HG03565 (cell line): ENCODE measurements at regions not wholly inside any gene's neighbourhood (a gene's known extent, or its start where the extent isn't known, plus 50 kb on each side); places are given as distances from the start of the nearest gene placed in this dataset.
"Not testable (repeated sequence)": the region's sequence is repeated elsewhere in the genome, so short reads cannot be mapped to it uniquely, and the experiment has no call there.

ENCODE experiments used
- ATAC-seq: cut with Tn5 transposase; IDR thresholded peaks from one replicate; pipeline ENCODE4 v1.9.1; 2021; ENCODE audit warnings: mild to moderate bottlenecking, moderate library complexity; ENCODE audit not compliant: unreplicated experiment

GRCh38 chr5:119694284-119694683 lies 64.9 kb downstream of the FAM170A start:
- ATAC-seq = peak; percentile 75

- ATAC-seq = no peak
Measured at GRCh38 chr5:119706049-119706448, 76.7 kb downstream of the FAM170A start.

- no peak for ATAC-seq
Measured at GRCh38 chr5:119708076-119708790, 78.9 kb downstream of the FAM170A start.

GRCh38 chr5:119721775-119722174 lies 92.4 kb downstream of the FAM170A start:
- no peak for ATAC-seq

- ATAC-seq = not testable (repeated sequence)
Measured at GRCh38 chr5:119725291-119725690, 95.9 kb downstream of the FAM170A start.

- no peak for ATAC-seq
Measured at GRCh38 chr5:119726544-119726943, 97.2 kb downstream of the FAM170A start.

- ATAC-seq = no peak
Measured at GRCh38 chr5:119740225-119740624, 110.9 kb downstream of the FAM170A start.

GRCh38 chr5:119741691-119742090 lies 112.3 kb downstream of the FAM170A start:
- ATAC-seq = no peak

- no peak for ATAC-seq
Measured at GRCh38 chr5:119742311-119742710, 113.0 kb downstream of the FAM170A start.

- ATAC-seq = peak; percentile 95
Measured at GRCh38 chr5:119743927-119744326, 114.6 kb downstream of the FAM170A start.

GRCh38 chr5:119745976-119746375 lies 116.6 kb downstream of the FAM170A start:
- ATAC-seq = no peak

GRCh38 chr5:119746984-119747383 lies 117.6 kb downstream of the FAM170A start:
- ATAC-seq = no peak

- no peak for ATAC-seq
Measured at GRCh38 chr5:119750887-119751733, 121.8 kb downstream of the FAM170A start.

- ATAC-seq = no peak
Measured at GRCh38 chr5:119751734-119752094, 122.4 kb downstream of the FAM170A start.

- ATAC-seq = no peak
Measured at GRCh38 chr5:119752921-119753886, 123.8 kb downstream of the FAM170A start.

- ATAC-seq = not testable (repeated sequence)
Measured at GRCh38 chr5:119754825-119755224, 125.5 kb downstream of the FAM170A start.

GRCh38 chr5:119757276-119757675 lies 127.9 kb downstream of the FAM170A start:
- ATAC-seq = no peak

- ATAC-seq = not testable (repeated sequence)
Measured at GRCh38 chr5:119769695-119770693, 140.6 kb downstream of the FAM170A start.

GRCh38 chr5:119780145-119780544 lies 150.8 kb downstream of the FAM170A start:
- ATAC-seq = not testable (repeated sequence)

- no peak for ATAC-seq
Measured at GRCh38 chr5:119785057-119785456, 155.7 kb downstream of the FAM170A start.
